Activated CD4-positive, alpha-beta T cell treated with anti-CD3 and anti-CD28 coated beads, Interleukin-2, amount 50 U/mL, for 4 hours (primary cell): ENCODE measurements at regions not wholly inside any gene's neighbourhood (a gene's known extent, or its start where the extent isn't known, plus 50 kb on each side); places are given as distances from the start of the nearest gene placed in this dataset.

Experiments
- DNase-seq, 2 experiments: peaks; one replicate each; pipeline ENCODE4 v3.0.0-alpha.2; 2020

DNA sequence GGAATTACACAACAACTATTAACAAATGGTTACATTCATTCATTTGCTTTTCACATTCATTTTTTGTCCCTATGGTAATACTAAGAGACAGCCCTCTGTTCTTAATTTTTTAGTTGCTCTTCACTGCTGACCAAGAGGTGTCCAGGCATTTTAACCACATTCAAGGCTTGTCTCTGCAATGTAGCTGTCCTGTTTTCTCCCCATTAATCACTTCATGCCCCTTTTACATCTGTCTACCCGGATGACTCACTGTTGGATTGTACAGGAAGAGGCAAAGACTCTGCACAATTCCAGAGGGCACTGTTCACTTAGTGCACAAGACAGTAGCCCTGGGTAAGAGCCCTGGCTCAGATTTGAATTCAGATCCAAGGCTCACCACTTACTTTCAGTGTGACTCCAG, 168.5 kb downstream of the NOC3L start:
- DNase-seq, result no peak

DNA sequence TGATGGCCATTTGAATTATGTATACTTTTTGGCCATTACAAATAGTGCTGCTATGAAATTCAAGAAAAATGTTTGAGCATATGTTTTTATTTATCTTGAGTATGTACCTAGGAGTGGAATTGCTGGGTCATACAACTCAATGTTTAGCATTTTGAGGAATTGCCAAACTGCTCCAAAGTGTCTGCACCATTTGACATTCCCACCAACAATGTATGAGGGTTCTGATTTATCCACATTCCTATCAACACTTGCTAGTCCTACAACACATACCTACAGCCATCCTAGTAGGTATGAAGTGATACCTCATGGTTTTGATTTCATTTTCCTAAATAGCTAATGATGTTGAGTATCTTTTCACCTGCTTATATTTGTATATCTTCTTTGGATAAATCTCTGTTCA, 165.5 kb downstream of the NOC3L start:
- DNase-seq, result no peak

DNA sequence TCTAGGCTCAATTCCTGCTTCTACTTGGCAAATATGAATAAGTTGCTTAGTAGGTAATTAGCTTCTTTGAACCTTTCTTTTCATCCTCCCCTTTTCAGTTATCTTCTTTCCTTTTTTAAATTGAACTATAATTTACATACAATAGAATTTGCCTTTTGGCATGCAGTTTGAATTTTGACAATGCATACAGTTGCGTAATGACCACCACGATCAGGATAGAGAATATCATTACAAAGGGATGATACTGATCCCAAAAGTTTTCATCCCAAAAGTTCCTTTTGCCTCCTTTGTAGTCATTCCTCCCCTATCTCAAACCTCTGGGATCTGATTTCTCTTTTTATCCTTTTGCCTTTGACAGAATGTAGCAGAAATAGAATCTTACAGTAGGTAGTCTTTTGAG, 164.4 kb downstream of the NOC3L start:
- no peak for DNase-seq

DNA sequence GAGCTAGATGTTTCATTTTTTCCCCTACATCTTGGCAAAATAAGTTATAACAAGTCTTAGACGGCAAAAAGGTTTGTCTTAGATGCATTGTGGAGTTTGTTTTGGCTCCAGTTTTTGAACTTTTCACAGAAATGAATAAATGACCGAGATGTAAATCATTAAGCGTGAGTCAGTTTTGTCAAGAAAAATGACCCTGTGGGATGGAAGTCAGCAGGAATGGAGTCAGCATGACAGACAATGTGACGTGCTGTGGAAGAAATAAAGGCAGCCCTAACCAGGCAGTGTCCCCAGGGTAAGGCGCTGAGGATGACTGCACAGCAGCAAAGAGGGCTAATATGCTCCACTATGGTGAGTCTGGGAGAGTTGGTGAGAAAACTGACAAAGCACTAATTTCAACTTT, 163.2 kb downstream of the NOC3L start:
- no peak for DNase-seq

DNA sequence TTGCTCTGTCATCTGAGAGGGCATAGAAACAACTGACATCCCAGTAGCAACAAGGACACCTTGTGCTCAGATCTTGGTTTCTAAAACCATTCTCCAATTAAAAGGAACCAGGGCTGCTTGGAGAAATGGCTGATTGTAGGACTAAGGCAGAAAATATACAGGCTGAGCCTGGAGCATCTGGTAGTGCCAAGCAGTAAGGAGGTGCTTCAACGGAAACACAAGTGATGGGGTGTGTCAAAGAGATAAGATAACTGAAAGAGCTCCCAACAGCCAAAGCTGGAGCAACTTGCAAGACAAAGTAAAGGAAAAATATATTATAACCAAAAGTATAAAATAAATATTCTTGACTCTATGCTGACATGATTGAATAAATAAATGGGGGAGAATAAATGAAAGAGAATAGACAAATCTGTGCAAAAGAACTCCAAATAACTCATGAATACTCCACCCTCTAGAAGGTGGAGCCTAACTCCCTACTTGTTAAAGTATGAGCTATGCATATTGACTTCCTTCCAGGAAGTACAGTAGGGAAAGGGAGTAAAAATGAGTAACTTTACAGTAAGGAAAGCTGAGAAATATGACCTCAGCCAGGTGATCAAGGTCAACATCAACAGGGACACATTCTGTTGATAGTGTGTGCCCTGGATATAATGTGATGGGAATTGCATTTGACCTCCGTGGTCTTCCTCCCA, 162.4 kb downstream of the NOC3L start:
- DNase-seq, result no peak

DNA sequence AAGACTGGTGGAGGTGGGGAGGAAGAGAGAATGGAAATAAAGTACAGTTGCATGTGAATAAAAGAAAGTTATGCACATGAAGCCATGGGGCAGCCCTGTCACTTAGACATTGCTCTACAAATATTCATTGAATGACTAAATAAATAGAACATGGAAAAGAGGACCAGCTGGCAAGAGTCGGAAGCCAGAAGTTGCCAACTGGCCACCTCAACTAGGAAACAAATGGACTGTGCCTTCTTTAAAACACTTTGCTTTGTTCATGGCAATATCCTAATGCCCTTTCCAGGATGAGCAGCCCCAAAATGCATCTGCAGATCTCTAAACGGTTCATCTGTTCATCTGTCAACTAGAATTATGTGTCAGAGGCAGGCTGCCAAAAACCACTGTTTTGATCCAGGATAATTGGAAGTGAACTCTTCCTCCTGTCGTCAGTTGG, 157.3 kb downstream of the NOC3L start:
- DNase-seq, result no peak

DNA sequence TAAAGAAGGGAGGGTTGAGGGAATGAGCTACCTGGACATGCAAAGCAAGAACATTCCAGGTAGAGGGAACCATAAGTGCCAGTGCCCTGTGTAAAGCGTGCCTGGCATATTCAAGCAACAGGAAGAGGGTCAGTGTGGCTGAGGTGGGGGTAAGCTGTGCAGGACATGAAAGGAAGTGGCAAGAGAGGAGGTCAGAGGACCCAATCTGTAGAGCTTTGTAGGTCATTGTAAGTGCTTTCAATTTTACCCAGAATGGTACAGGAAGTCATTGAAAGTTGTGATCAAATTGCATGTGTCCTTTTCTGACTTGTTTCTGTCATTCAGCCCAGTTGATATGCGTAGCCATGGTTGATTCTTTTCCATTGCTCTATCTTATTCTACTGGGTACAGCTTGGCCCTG, 156.6 kb downstream of the NOC3L start:
- DNase-seq, result no peak

DNA sequence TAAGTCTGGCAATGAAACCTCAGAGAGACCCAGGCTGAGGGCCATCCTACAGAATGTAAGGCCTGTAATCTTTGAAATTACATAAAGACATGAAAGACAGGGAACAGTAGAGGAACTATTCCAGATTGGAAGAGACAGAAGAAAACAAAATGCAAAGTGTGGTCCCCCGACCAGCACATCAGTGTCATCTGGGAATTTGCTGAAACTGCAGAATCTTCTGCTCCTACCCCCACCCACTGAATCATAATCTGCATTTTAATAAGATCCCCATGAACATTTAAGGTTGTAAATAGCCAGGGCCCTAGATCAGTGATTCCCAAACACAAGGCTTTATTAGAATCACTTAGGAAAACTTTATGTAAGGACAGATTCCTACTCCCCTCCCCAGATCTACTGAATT, 154.4 kb downstream of the NOC3L start:
- DNase-seq, result no peak

DNA sequence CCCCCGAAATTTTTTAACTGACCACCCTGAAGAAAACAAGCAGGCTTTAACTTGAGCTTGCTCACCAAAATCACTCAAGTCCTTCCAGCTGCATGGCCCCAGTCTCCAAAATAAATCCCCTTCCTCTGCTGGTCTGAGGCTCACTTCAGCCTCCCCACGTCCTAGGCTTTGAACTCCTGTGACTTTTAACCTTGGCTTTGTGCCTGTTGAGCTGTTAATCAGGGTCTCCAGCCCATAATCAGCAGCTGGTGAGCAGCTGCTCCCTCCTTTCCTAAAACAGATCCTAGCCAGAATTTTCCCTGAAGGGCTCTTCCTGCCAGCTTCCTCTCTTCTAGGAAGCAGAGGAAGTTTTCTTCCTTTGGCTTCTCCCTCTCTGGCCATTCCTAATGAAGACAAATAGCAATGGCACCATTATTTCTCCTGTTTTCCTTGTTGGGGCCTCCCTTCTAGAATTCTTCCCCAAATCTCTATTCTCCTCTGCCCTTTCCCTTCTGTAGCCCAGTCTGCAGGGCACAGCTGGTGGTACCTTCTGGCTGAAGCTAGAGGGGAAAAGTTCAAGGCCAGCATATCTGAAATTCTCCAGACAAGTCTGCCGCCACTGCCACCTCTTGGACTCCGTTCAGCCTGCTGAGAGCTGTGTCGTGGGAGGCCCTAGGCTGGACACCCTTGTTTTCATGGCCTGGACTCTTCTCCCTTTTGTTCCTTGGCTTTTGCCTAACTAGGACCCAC, 152.1 kb downstream of the NOC3L start:
- no peak for DNase-seq

DNA sequence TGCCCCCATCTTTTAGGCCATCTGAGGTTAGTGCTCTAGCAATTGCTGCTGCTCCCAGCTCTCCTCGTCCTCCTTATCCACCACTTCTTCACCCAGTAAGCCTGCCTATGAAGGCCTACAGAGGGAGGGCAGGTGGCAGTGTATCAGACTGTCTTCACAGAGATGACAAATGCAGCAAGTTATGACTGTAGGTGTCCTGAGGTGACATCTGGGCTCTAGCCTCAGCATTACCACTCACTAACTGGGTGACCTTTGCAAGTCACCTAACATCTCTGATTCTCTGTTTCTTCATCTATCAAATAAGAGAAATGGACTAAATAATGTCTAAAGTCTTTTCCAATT, 151.6 kb downstream of the NOC3L start:
- DNase-seq, result no peak

DNA sequence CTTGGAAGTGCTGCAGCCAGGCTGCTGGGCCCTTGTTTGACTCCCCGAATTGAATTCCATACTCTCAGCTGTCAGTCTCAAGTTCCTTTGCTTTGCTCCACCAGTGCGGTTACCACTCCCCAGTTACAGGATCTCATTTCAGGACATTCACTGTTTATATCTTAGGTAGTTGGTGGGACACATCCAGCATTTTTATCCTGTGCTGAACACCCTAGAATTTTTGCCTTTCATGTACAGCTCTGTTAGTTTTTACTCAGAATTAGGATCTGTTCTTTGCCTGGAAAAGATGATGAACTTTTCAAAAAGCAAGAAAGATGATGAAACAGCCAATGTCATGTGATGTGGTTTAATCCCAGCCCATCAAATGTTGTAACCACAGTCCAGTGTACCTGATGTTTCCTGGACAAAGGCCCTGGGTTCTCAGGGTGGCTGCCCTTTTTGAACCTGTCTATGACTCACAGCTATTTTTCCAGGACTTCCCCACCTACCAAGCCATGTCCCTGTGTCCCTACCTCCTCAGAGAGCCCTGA, 149.7 kb downstream of the NOC3L start:
- DNase-seq, result no peak

DNA sequence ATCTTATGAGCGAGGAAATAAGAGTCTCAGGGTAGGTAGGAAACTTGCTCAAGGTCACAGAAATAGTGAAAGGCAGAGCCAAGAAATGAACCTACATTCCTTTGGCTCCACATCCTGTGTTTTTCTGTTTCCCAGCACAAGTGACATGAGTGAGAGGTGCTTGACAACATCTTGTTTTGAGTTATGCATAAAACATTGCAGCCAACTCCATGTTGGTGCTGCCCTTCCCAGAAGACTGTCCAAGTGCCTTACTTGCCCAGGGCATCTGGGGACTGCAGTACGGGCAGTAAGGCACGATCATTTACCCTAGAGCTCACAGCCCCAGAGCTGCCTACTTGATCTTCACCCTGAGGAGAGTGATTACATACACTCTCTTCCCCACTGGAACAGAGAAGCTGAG, 148.8 kb downstream of the NOC3L start:
- no peak for DNase-seq

DNA sequence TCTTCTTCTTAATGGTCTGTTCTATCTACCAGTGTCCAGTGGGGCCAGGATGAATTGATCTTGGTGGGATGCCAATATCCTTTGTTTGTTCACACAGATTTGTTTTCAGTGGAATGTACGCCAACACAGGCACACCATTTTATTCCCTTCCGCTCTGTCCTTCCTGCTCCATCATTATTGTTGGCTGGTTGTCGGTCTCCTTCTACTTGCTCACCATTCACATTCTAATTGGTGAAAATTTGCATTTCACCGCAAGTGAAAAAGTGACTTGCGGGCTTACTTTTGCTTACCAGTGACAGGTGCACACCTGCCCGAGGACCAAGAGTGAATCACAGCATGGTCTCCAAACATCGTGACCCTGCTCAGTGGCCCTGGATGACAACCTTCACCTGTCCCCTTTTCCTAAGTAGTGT, 148.3 kb downstream of the NOC3L start:
- DNase-seq, result no peak

DNA sequence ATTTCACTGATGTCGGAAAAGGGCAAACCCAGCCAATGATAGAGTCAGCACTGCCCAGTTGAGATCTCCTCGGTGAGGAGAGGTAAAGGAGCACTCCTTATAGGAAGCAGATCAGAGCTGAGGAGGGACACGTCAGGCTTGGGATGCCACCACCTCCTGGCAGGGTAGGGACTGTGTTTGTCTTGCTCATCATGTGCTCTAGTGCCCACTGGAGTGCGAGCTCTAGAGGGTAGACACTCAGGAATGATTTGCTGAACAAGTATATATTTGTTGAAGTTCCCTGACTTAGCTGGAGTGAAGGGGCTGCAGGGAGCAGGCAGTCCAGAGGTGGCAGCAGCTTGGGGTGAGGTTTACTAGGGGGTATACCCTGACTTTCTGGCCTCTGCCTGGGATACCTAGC, 146.5 kb downstream of the NOC3L start:
- DNase-seq, result no peak

DNA sequence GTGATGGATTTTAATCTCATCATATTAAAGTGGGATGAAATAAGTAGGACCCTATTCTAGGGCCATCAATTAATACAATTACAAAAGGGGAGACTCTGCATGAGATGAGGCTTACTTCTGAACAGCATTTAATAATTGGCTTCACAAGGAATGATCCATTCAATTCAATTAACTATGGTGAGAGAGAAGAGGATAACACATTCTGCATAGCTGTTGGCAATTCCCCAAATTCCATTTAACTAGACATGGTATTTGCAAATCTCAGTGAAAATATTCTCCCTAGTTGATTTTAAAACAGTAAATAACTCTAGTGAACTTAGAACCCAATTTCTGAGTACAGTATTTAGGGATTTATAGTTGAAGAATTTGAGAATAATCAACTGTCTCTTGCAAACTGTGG, 145.3 kb downstream of the NOC3L start:
- no peak for DNase-seq

DNA sequence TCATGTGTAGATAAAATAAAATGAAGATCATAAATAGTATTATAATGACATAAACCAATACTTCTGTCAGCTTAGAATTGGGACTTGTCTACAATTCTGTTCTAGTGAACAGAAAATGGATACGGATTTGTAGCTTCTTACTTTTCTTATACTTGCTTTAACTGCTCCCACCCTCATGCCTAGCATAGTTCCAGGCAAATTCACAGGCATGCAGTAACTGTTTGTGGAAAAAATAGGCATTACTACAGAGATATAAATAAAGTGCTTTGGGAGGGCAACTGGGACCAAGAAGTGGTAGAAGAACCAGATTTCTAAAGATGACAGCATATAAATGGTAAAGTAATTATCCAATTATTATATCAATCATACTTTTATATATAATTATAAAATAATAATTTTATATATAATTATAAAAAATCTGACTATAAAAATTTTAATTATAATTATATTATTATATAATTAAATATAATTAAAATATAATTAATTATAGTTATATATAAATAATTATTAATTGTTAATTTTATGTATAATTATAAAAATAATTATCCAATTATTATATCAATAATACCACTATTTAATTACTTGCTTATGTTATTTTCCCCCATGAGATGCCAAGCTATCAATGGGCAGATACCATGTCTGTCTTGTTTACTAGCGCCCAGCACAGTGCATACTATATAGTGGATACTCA, 144.1 kb downstream of the NOC3L start:
- no peak for DNase-seq

DNA sequence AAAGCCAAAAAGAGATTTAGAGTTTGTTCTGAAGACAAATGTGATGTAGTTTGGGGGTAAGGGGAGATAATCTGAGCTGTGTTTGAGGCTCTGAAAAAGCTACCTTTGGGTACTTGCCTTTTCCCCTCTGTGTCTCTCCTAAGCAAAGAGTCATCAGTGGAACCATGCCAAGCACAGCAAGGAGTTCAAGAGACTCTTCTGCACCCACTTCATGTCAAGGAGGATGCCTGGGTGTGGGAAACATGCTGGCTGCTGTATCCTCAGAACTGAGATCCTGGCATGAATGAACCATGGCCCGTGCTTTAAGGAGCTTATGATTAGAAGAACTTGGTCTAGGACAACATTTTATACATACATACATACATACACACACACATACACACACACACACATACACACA, 142.9 kb downstream of the NOC3L start:
- DNase-seq, result no peak

DNA sequence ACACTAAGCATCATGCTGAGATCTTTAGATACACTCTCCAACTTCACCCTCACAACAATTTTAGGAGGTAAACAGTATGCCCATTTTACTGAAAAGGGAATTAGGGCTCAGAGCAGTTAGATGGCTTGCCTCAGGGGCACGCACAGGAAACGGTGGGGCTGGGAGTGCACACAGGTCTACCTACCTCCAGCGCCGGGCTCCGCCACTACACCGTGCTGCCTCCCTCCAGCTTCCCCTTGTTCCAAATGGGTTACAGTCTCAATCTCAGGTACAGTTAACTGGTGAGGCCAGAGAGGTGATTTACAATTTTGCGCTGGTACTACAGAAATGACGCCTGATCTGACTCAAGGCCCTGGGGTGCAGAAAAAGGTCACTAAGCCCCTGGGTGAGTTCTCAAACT, 142.0 kb downstream of the NOC3L start:
- DNase-seq, result no peak

DNA sequence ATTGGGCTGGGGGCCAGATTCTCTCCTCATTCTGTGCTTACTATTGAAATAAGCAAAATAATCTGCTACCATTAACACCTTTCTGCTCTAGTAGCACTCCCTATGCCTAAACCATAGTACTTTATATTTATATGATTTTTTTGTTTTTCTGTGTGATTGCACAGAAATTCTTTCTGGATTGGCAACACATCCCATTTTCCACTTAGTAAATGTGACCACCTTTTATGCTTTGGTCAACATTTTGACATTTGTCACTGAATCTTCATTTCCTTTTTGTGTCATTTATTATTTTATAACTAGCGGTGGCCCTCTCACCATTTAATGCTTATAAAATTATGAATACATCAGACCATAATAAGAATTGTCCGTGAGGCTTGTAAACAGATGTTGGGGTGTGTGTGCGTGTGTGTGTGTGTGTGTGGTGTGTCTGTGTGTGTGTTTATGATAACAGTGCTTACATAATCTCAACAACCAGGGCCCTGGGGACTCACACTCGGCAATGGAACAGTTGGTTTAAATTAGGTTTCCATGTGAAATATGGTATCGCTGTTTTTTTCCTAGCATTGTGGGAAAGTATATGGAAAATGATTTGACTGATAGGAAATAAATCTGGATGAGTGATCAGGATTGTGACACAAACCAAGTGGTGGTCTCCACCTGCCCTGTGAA, 138.9 kb downstream of the NOC3L start:
- no peak for DNase-seq

DNA sequence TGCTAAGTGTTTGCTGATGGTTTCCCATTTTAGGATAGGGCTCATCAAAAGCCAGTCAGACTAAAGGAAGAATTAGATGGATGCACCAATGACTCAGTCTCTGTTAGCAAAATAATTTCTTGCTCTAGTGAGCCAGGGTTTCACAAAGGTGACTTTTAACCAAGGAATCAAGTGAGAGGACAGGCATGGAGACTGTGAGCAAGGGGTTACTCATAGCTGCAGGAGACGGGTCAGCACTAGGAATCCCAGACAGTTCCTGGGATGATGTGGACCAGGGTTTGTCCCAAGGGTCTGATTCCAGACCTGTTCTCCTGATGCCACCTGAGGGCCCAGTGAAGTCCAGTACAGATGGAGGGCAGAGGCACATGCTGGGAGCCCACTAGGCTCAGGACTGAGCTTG, 138.1 kb downstream of the NOC3L start:
- DNase-seq, result no peak

DNA sequence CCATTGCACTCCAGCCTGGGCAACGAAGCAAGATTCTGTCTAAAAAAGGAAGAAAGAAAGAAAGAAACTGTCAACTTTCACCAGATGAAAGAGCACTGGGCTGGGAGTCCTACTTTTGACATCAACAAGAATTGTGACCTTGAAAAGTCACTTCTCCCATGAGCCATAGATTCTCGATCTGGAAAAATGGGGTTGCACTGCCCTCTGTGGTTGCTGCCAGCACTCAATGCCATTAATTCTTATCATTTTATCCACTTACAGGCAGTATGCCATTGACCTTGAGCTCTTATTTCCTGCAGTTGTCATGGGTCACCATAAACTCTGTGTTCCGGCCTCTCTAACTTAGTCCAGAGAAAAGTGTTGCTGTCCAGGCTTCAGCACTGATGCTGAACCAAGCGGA, 137.2 kb downstream of the NOC3L start:
- DNase-seq, result no peak

DNA sequence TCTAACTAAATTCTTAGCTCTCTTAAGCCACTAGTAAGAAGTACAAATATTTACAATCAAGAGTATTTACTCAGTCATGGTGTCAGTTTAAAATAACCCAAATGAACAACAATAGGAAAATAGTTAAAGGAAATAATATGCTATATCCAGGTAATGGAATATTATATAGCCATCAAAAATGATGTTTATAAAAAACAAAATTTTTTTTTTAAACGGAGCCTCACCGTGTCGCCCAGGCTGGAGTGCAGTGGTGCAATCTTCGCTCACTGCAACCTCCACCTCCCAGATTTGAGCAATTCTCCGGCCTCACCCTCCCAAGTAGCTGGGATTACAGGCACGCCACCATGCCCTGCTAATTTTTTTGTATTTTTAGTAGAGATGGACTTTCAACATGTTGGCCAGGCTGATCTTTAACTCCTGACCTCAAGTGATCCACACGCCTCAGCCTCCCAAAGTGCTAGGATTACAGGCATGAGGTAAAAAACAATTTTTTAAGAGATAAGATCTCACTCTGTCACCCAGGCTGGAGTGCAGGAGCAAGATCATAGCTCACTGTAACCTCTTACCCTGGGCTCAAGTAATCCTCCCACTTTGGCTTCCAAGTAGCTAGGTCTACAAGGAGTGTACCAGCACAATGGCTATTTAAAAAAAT, 132.5 kb downstream of the NOC3L start:
- no peak for DNase-seq
